ENCODE measurements at regions not wholly inside any gene's neighbourhood (a gene's known extent, or its start where the extent isn't known, plus 50 kb on each side); places are given as distances from the start of the nearest gene placed in this dataset.

DNA sequence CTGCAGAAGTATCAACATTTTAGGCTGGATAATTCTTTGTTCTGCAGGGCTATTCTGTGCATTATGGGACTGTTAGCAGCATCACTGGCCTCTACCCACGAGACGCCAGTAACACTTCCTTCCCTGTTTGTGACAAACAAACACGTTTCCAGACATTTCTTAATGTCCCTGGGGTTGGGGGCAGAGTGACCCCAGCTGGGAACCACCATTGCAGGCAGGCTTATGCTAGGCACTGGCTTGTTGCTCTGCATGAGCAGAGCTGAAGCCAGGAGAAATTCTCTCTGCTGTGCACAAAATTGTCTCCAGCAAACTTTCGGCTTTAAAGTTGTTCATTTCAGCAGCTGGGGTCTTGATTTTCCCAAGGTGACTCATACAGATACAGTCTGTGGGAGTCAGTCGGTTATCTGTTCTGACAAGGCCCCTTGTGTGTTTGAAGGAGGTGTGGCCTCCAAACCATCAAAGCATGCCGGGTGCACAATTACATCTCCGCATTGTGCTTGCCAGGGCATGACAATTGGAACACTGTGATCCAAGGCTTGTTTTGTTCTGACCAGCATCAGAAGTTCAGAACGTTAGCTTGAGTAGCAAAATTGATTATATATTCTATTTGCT, 156.4 kb upstream of the BOD1L1 start:
- H3K4me1 Mint-ChIP-seq = no peaks in the 10 kb centered on the region
- no peaks in the 10 kb centered on the region for H3K36me3 Mint-ChIP-seq (ENCODE audit: low read depth)
- H3K27ac Mint-ChIP-seq = no peak overlapping the region
- peaks cover 4% of the 10 kb centered on the region for H3K27me3 Mint-ChIP-seq (ENCODE audit: low read depth, poor library complexity)
- DNase-seq = peak; percentile 6
- no peaks in the 10 kb centered on the region for H3K9me3 Mint-ChIP-seq
- H3K4me3 Mint-ChIP-seq = no peak overlapping the region
- TF ChIP-seq, protein P1, sequence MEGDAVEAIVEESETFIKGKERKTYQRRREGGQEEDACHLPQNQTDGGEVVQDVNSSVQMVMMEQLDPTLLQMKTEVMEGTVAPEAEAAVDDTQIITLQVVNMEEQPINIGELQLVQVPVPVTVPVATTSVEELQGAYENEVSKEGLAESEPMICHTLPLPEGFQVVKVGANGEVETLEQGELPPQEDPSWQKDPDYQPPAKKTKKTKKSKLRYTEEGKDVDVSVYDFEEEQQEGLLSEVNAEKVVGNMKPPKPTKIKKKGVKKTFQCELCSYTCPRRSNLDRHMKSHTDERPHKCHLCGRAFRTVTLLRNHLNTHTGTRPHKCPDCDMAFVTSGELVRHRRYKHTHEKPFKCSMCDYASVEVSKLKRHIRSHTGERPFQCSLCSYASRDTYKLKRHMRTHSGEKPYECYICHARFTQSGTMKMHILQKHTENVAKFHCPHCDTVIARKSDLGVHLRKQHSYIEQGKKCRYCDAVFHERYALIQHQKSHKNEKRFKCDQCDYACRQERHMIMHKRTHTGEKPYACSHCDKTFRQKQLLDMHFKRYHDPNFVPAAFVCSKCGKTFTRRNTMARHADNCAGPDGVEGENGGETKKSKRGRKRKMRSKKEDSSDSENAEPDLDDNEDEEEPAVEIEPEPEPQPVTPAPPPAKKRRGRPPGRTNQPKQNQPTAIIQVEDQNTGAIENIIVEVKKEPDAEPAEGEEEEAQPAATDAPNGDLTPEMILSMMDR (IDR thresholded peaks at IDR 0.05) = no peak

DNA sequence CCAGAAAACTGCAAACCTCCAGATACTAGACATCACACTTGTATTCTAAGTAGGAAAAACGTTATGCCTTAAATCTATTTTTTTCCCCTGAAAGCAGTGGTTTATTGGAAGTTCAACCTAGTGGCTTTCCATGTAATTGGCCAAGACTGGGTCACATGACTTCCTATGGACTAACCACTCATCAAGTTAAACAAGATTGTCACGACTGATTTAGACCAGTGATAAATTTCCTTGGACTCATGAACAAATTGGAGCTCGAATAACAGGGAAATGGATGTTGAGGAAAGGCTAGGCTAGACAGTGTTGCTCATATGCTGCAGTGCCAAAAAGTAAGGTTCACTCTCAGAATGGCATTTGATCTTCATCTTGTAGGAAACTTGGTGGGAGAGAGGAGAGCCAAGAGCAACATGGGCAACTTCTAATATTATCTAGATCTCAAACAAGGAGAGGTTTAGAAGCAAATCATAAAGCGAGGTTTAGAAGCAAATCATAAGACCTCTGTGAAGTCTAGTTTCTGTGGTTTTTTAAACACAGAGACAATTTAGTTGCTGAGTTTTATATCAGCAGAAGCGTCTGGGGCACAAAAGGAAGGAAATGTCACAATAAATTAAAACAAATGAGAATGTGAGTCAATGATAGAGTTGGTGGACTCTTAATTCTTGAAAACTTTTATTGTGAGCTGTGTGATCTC, 165.6 kb upstream of the BOD1L1 start:
- TF ChIP-seq, protein P1 (IDR thresholded peaks at IDR 0.05) = no peak
- H3K9me3 Mint-ChIP-seq = peaks cover 11% of the 10 kb centered on the region
- no peak for DNase-seq
- H3K27ac Mint-ChIP-seq = no peak overlapping the region
- no peaks in the 10 kb centered on the region for H3K36me3 Mint-ChIP-seq (ENCODE audit: low read depth)
- H3K4me3 Mint-ChIP-seq = no peak overlapping the region
- no peaks in the 10 kb centered on the region for H3K27me3 Mint-ChIP-seq (ENCODE audit: low read depth, poor library complexity)
- no peaks in the 10 kb centered on the region for H3K4me1 Mint-ChIP-seq

DNA sequence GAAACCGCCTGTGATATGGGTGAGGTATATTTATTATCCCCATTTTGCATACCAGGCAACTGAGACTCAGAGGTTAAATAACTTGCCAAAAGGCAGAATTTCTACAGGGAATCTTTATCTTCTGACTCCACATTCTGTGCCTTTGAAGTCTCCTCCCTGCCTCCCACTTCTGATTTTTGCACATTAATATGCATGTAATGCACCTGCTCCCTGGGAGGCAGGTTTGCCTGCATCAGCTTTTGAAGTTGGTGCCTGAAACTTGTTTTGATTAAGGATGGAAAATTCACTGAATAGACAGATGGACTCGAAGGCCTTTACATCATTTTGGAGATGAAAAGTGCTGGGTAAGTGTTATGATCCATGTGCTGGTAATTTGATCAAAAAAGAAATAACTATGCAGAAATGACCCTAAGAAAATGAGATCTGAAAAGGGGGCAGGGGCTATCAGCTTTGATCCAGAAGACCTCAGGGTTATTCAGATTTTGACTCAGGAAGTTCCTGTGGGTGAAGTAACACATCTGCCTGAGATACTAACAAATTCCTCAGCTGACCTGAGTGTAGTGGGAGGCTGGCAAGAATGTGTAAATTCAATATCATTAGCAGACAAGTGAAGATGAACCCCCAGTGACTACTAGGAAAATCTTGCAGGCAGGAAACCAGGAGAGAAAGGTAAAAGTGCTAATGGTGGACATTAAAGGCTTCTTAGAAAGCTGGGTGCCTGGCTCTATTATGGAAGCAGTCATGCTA, 167.5 kb upstream of the BOD1L1 start:
- no peak for DNase-seq
- TF ChIP-seq, protein P1 (IDR thresholded peaks at IDR 0.05) = no peak
- no peaks in the 10 kb centered on the region for H3K27me3 Mint-ChIP-seq (ENCODE audit: low read depth, poor library complexity)
- H3K27ac Mint-ChIP-seq = no peak overlapping the region
- no peak overlapping the region for H3K4me3 Mint-ChIP-seq
- peaks cover 19% of the 10 kb centered on the region for H3K9me3 Mint-ChIP-seq
- no peaks in the 10 kb centered on the region for H3K4me1 Mint-ChIP-seq
- H3K36me3 Mint-ChIP-seq (ENCODE audit: low read depth) = no peaks in the 10 kb centered on the region

DNA sequence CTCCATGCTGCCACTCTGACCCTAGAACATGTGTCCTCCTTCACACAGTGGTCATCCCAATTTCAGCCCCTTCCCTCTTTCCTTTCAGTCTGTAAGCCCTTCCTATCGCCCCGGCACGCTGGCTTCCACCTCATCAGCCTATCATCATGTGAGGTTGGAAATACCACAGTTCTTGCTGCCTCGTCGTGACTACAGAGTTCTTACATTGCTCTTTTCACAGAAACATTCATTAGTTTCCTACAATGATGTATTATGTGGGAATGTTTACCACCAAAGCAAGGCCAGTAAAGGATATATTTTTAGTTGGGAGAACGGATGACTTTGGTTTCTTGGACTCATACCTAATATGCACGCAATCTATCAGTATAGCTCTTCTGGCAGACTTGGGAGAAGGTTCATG, 169.5 kb upstream of the BOD1L1 start:
- H3K36me3 Mint-ChIP-seq (ENCODE audit: low read depth) = no peaks in the 10 kb centered on the region
- H3K4me1 Mint-ChIP-seq = no peaks in the 10 kb centered on the region
- no peak overlapping the region for H3K4me3 Mint-ChIP-seq
- no peak overlapping the region for H3K27ac Mint-ChIP-seq
- H3K27me3 Mint-ChIP-seq (ENCODE audit: low read depth, poor library complexity) = no peaks in the 10 kb centered on the region
- no peak for DNase-seq
- TF ChIP-seq, protein P1 (IDR thresholded peaks at IDR 0.05) = no peak
- H3K9me3 Mint-ChIP-seq = peaks cover 24% of the 10 kb centered on the region

DNA sequence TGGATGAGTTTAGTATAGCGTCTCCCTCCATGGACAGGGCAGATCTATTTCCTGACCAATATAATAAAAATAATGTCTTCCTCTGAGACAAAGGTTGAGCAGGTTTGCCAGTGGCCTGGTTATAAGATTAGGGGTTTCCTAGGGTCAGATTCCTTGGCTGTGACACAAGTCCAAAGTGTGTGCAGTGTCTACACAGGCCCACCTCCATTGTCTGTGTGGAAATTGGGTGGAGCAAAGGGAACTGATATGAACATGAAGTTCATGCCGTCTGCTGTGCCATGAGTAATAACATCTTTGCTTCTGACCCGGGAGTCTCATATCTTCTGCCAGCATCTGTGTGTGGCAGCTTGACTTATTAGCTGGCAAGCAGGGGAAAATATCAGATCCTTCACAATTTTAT, 187.7 kb upstream of the BOD1L1 start:
- no peaks in the 10 kb centered on the region for H3K9me3 Mint-ChIP-seq
- no peaks in the 10 kb centered on the region for H3K36me3 Mint-ChIP-seq (ENCODE audit: low read depth)
- H3K4me1 Mint-ChIP-seq = no peaks in the 10 kb centered on the region
- DNase-seq = no peak
- no peak overlapping the region for H3K4me3 Mint-ChIP-seq
- H3K27me3 Mint-ChIP-seq (ENCODE audit: low read depth, poor library complexity) = peaks cover 4% of the 10 kb centered on the region
- no peak overlapping the region for H3K27ac Mint-ChIP-seq
- TF ChIP-seq, protein P1 (IDR thresholded peaks at IDR 0.05) = no peak
